Psoas muscle (tissue), 7 donors: ENCODE measurements at regions not wholly inside any gene's neighbourhood (a gene's known extent, or its start where the extent isn't known, plus 50 kb on each side); places are given as distances from the start of the nearest gene placed in this dataset.

Experiments used
- ATAC-seq, 4 donors: fragments of 200-7000 bp; cut with Tn5 transposase; one replicate each; pipeline ENCODE4 v1.9.1; 2020; ENCODE audit warnings: moderate library complexity in 3 of 4, mild to moderate bottlenecking in 2 of 4
- DNase-seq, 2 donors: peaks; one replicate each; pipeline ENCODE4 v3.0.0-alpha.2; 2020
- H3K27ac ChIP-seq: fragments of 200-600 bp; one replicate; pipeline ENCODE4 v1.8.0; 2022
- H3K27me3 ChIP-seq, 3 donors: fragments of 200-600 bp in 1 of 3; one replicate each; pipeline versions ENCODE4 v1.6.1 to v1.8.0; 2013 to 2022; ENCODE audit warnings: low read length in 2 of 3, mild to moderate bottlenecking in 2 of 3, moderate library complexity in 1 of 3; ENCODE audit not compliant: insufficient read depth in 3 of 3
- H3K36me3 ChIP-seq, 2 donors: fragments of 200-600 bp in 1 of 2; one replicate each; pipeline versions ENCODE4 v1.6.1 to v1.8.0; 2013 to 2022; ENCODE audit warnings: low read depth in 1 of 2, mild to moderate bottlenecking in 1 of 2, moderate library complexity in 1 of 2; ENCODE audit not compliant: insufficient read depth in 1 of 2
- H3K4me1 ChIP-seq: fragments of 200-600 bp; one replicate; pipeline ENCODE4 v1.8.0; 2022
- H3K4me3 ChIP-seq: fragments of 200-600 bp; one replicate; pipeline ENCODE4 v1.8.0; 2022; ENCODE audit warnings: mild to moderate bottlenecking
- H3K9me3 ChIP-seq: fragments of 200-600 bp; one replicate; pipeline ENCODE4 v1.8.0; 2022
- CTCF ChIP-seq: fragments of 200-600 bp; IDR thresholded peaks from one replicate; pipeline ENCODE4 v1.8.0; 2022; ENCODE audit warnings: antibody characterized with exemption
- WGBS, 3 donors: extraction: QIAGEN DNeasy Blood & Tissue Kit; methylation state at CpG; one replicate each; pipeline versions ENCODE4 v1.1.6 to v1.1.7; 2013; 5-methylcytosine and 5-hydroxymethylcytosine counted together
- intact Hi-C, 2 donors: fragments of 100-400 bp; cut with DNase I; formaldehyde crosslinking; loops; one replicate each; pipeline versions ENCODE4 v1.11.0 to v1.14.2; 2022
- donor health status: healthy with polysubstance abuse.
- donor health status: DM: no; HTN: no; CAD: no; lungs with moderate emphysema.
- donor health status: Bipolar disorder and iron deficiency.
- donor health status: healthy.
- donor health status: DM: yes; HTN: yes; CAD: no.
- donor health status: DM: no; HTN: no; CAD: no.
- donor health status: DM: yes; HTN: yes; CAD: no.

GRCh38 chr12:46534327-46534840, 161.8 kb upstream of the SLC38A2 start:
- peaks cover 35% of the 10 kb centered on the region for H3K4me1 ChIP-seq
- no peaks in the 10 kb centered on the region for H3K9me3 ChIP-seq
- intact Hi-C loops: loop anchor here in 1 of 2 donors (2.0 kb wide), 1 partner anchor 62 kb away; no protein-coding TSS in a partner anchor
- no peak for TF ChIP-seq CTCF
- no peak overlapping the region for H3K27ac ChIP-seq
- 41 to 63% (median 55%) methylated on average over 1 of the region's 1 CpG for WGBS, 3 donors
- H3K36me3 ChIP-seq: no peaks in the 10 kb centered on the region
- H3K27me3 ChIP-seq: no peaks in the 10 kb centered on the region
- ATAC-seq: peak in 1 of 4 donors; percentile 50
- DNase-seq: no peak
- no peak overlapping the region for H3K4me3 ChIP-seq

DNA sequence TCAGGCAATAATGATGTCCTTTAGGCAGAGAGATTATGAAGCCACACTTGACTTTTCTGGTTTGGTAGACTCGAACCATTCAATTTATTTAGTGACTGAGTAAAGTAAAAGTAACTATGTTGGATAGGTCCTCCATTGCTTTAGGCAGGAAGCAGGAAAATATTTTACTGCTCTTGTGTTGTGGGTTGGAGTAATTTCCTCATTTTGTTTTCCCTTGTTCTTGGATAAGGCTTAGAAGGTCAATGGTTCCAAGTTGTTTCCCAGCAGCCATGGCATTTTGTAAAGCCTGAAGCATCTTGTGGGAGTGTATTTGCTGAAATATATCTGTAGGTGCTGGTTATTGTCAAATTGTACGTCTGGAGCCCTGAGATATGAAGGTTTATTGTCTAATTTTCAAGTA, 161.2 kb upstream of the SLC38A2 start:
- Histone ChIP-seq H3K27me3 (no peaks in the 10 kb centered on the region), H3K27ac (no peak overlapping the region), H3K36me3 (no peaks in the 10 kb centered on the region), H3K4me1 (peaks cover 31% of the 10 kb centered on the region), H3K4me3 (no peak overlapping the region), H3K9me3 (no peaks in the 10 kb centered on the region)
- 66 to 80% (median 77%) methylated on average over 2 of the region's 2 CpGs for WGBS, 3 donors
- TF ChIP-seq CTCF: no peak
- no peak for ATAC-seq
- intact Hi-C loops: loop anchor here in 1 of 2 donors (2.0 kb wide), 1 partner anchor 61 kb away; no protein-coding TSS in a partner anchor
- DNase-seq: no peak

DNA sequence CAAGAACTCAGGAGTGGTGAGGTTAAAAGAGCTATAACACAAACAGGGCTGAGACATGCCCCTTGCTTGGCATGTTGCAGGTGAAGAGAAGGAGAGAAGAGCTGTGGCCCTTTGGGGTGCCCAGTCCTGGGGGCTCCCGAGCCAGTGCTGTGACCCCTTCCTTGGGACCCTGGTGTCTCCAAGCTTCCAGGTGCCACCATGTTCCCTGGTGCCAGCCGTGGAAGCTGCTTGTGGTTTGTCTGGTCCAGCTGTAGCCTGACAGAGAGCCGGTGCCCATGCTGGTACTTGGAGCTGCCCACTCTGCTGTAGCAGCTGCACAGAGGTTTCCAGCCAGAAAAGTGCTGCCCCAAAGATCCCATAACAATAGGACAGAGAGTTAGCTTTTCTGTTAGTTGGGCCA, 159.2 kb upstream of the SLC38A2 start:
- intact Hi-C loops: no loop called here
- ATAC-seq: no peak
- Histone ChIP-seq H3K27ac (no peak overlapping the region), H3K9me3 (no peaks in the 10 kb centered on the region), H3K36me3 (no peaks in the 10 kb centered on the region), H3K27me3 (no peaks in the 10 kb centered on the region), H3K4me3 (no peak overlapping the region), H3K4me1 (peaks cover 14% of the 10 kb centered on the region)
- 65 to 88% (median 68%) methylated on average over 3 of the region's 3 CpGs for WGBS, 3 donors
- peak in 1 of 2 donors; percentile 9 for DNase-seq
- no peak for TF ChIP-seq CTCF

- H3K9me3 ChIP-seq: no peaks in the 10 kb centered on the region
- TF ChIP-seq CTCF: no peak
- no peak overlapping the region for H3K4me3 ChIP-seq
- peak in 1 of 2 donors; percentile 35 for DNase-seq
- no peaks in the 10 kb centered on the region for H3K27me3 ChIP-seq
- H3K36me3 ChIP-seq: no peaks in the 10 kb centered on the region
- intact Hi-C loops: no loop called here
- WGBS, 3 donors: 93 to 95% (median 94%) methylated on average over 6 of the region's 6 CpGs
- peaks cover 8% of the 10 kb centered on the region for H3K4me1 ChIP-seq
- no peak overlapping the region for H3K27ac ChIP-seq
- ATAC-seq: no peak
Observed at GRCh38 chr12:46531059-46531785, 158.6 kb upstream of the SLC38A2 start.
